K562 (cell line): ENCODE measurements at regions not wholly inside any gene's neighbourhood (a gene's known extent, or its start where the extent isn't known, plus 50 kb on each side); places are given as distances from the start of the nearest gene placed in this dataset.

Source experiments
- ATAC-seq: fragments of 200-7000 bp; cut with Tn5 transposase; 3 replicates; pipeline ENCODE4 v1.9.1; 2020; ENCODE audit warnings: moderate library complexity
- BruUV-seq: library from RNA; stranded (reverse); fragments of 400-500 nt; replicated peaks from 2 replicates; lab custom pipeline; 2021; lab: Mats Ljungman, UMichigan
- CTCF ChIA-PET: fragments of 300-600 bp; formaldehyde crosslinking; extraction: SDS; loops from one replicate; lab custom pipeline; 2021; ENCODE audit warnings: low intra/inter-chr PET ratio; lab: Yijun Ruan, JAX
- POLR2A ChIA-PET: fragments of 300-600, 350-650 bp; sonication (Branson Sonifier 250); formaldehyde crosslinking; extraction: SDS; loops from one replicate; lab custom pipeline; 2021; ENCODE audit warnings: antibody characterized with exemption, inconsistent platforms; lab: Yijun Ruan, JAX
- DNase-seq, 4 experiments: peaks; one replicate each; pipeline versions ENCODE4 v3.0.0 to v3.0.0-alpha.2; 2011 to 2018; ENCODE audit warnings: low spot score in 3 of 4, mixed read lengths in 3 of 4; ENCODE audit errors: extremely low read depth in 1 of 4
- FAIRE-seq: peaks from 2 replicates; lab custom pipeline; 2011; peaks lifted over from hg19 to GRCh38; lab: Jason Lieb, UNC
- H2AFZ ChIP-seq: 2 replicates; pipeline ENCODE4 v1.6.0; 2011; ENCODE audit warnings: low read depth, low read length, control low read depth, inconsistent platforms
- H3K27ac ChIP-seq: fragments of 200-600 bp; 3 replicates; pipeline ENCODE4 v1.8.0; 2011; ENCODE audit warnings: low read depth, mild to moderate bottlenecking, control low read depth, inconsistent platforms, low read length, moderate library complexity, mixed read lengths; ENCODE audit errors: extremely low read depth
- H3K27me3 ChIP-seq, 2 experiments: fragments of 300-600 bp in 1 of 2; 2 replicates in 1 of 2; 3 replicates in 1 of 2; pipeline versions ENCODE4 v1.6.0 to v1.8.0; 2011; ENCODE audit warnings: inconsistent platforms in 2 of 2, low read length in 2 of 2, mild to moderate bottlenecking in 1 of 2, mixed read lengths in 1 of 2, moderate library complexity in 1 of 2; ENCODE audit not compliant: control insufficient read depth in 2 of 2, insufficient read depth in 2 of 2
- H3K36me3 ChIP-seq: fragments of 300-600 bp; 3 replicates; pipeline ENCODE4 v1.8.0; 2011; ENCODE audit warnings: mild to moderate bottlenecking, low read length, inconsistent platforms; ENCODE audit not compliant: control insufficient read depth, insufficient read depth
- H3K4me1 ChIP-seq, 2 experiments: fragments of 200-600 bp in 1 of 2; replicated peaks in 1 of 2; 2 replicates in 1 of 2; 3 replicates in 1 of 2; pipeline versions ENCODE4 v1.5.1 to v1.8.0; 2011; ENCODE audit warnings: inconsistent platforms in 2 of 2, low read length in 2 of 2, mild to moderate bottlenecking in 1 of 2, mixed read lengths in 1 of 2, moderate library complexity in 1 of 2; ENCODE audit not compliant: control insufficient read depth in 2 of 2, insufficient read depth in 2 of 2
- H3K4me2 ChIP-seq: 2 replicates; pipeline ENCODE4 v1.6.1; 2011; ENCODE audit warnings: low read length, control low read depth, inconsistent platforms, mixed read lengths; ENCODE audit not compliant: insufficient read depth
- H3K4me3 ChIP-seq: fragments of 200-600 bp; sonication (generic), shearing (Covaris generic); 2 replicates; pipeline ENCODE4 v1.5.1; 2016; ENCODE audit warnings: control low read depth, inconsistent platforms
- H3K79me2 ChIP-seq: fragments of 200-600 bp; 3 replicates; pipeline ENCODE4 v1.8.0; 2011; ENCODE audit warnings: low read length, inconsistent platforms; ENCODE audit not compliant: control insufficient read depth, insufficient read depth
- H3K9ac ChIP-seq, 2 experiments: 2 replicates each; pipeline versions ENCODE4 v1.6.0 to v1.6.1; 2011; ENCODE audit warnings: low read depth in 2 of 2, low read length in 2 of 2, control low read depth in 1 of 2, inconsistent platforms in 1 of 2, mild to moderate bottlenecking in 1 of 2, mixed read lengths in 1 of 2; ENCODE audit not compliant: insufficient read depth in 1 of 2
- H3K9me1 ChIP-seq: one replicate; pipeline ENCODE4 v1.6.0; 2011; ENCODE audit warnings: inconsistent platforms, mild to moderate bottlenecking, low read length, moderate library complexity; ENCODE audit not compliant: control insufficient read depth, insufficient read depth
- H3K9me3 ChIP-seq: replicated peaks from 2 replicates; pipeline ENCODE4 v1.5.1; 2011; ENCODE audit warnings: low read depth, low read length, inconsistent platforms; ENCODE audit not compliant: control insufficient read depth, insufficient read depth
- H4K20me1 ChIP-seq: replicated peaks from 2 replicates; pipeline ENCODE4 v1.6.1; 2011; ENCODE audit warnings: low read length, inconsistent platforms, mixed read lengths; ENCODE audit not compliant: control insufficient read depth, insufficient read depth
- HIVEP1 ChIP-seq: fragments of 250-450 bp; sonication (Bioruptor Pico); IDR thresholded peaks from 2 replicates; pipeline ENCODE4 v1.4.0; 2020; ENCODE audit warnings: mild to moderate bottlenecking
- KLF16 ChIP-seq: IDR thresholded peaks from 2 replicates; pipeline ENCODE4 v1.6.1; 2016; ENCODE audit warnings: antibody characterized with exemption
- NFATC3 ChIP-seq: fragments of 450-650 bp; IDR thresholded peaks from 2 replicates; pipeline ENCODE4 v1.6.1; 2017; ENCODE audit warnings: mild to moderate bottlenecking
- POLR2H ChIP-seq: IDR thresholded peaks from 2 replicates; pipeline ENCODE4 v1.6.1; 2016; ENCODE audit warnings: missing genetic modification characterization, low read depth, mild to moderate bottlenecking, control low read depth, missing compliant biosample characterization, moderate library complexity
- SIN3B ChIP-seq: fragments of 450-650 bp; IDR thresholded peaks from 2 replicates; pipeline ENCODE4 v1.6.1; 2017; ENCODE audit warnings: low read depth, mild to moderate bottlenecking, moderate library complexity
- SMARCE1 ChIP-seq: fragments of 450-650 bp; IDR thresholded peaks from 2 replicates; pipeline ENCODE4 v1.7.1; 2016; ENCODE audit warnings: mild to moderate bottlenecking
- ZBED1 ChIP-seq: IDR thresholded peaks from 2 replicates; pipeline ENCODE4 v1.6.1; 2014
- WGBS: fragments of 100-300 bp; shearing (Covaris generic); methylation state at CpG from one replicate; pipeline ENCODE4 v1.1.6; 2016; ENCODE audit warnings: low coverage, mixed read lengths; ENCODE audit not compliant: insufficient coverage; ENCODE audit errors: missing lambda C conversion rate; 5-methylcytosine and 5-hydroxymethylcytosine counted together
- in situ Hi-C: fragments of 300-500 bp; cut with MboI; formaldehyde crosslinking; loops from 4 replicates; pipeline ENCODE4 v1.15.0; 2018; ENCODE audit warnings: inconsistent platforms, mixed read lengths
- intact Hi-C: fragments of 100-400 bp; cut with micrococcal nuclease; formaldehyde crosslinking; loops from 2 replicates; pipeline ENCODE4 v1.14.2; 2022
- TF ChIP-seq, protein P1 (sequence below): fragments of 200-600 bp; sonication (generic); IDR thresholded peaks from one replicate; pipeline ENCODE4 v1.6.1; 2012; ENCODE audit warnings: mild to moderate bottlenecking, low read depth, low read length, inconsistent platforms

DNA sequence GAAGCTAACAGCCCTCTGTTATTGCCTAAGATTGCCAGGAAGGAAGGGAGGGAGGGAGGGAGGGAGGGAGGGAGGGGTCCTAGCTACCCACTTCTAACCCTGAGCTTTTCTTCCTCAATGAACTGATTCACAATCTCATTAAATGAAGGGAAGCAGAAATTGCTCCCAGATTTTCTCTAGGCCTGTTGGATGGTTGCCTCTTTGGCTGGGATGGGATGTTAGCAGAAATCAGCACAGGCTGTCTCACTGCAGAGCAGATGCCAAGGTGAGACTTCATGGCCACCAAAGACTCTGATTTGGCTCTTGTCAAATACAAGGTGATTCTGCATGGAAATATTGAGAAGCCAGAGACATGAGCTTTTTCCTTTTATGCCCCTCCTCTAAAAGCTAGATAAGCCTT lies 578.6 kb downstream of the ACTL7B start:
- no peaks in the 10 kb centered on the region for H3K79me2 ChIP-seq
- no peaks in the 10 kb centered on the region for H3K27me3 ChIP-seq
- H3K9me1 ChIP-seq: no peaks in the 10 kb centered on the region
- no peak for DNase-seq
- no TSS peak for BruUV-seq
- FAIRE-seq: no peak
- in situ Hi-C loops: no loop called here
- TF ChIP-seq HIVEP1 (CRISPR knock-in tag): no peak
- no peak for TF ChIP-seq POLR2H
- no peak for TF ChIP-seq ZBED1
- TF ChIP-seq NFATC3: no peak
- no peak for TF ChIP-seq KLF16
- no peak for TF ChIP-seq SIN3B
- TF ChIP-seq SMARCE1: no peak
- POLR2A ChIA-PET: no interaction called here
- no peaks in the 10 kb centered on the region for H3K4me1 ChIP-seq
- no peaks in the 10 kb centered on the region for H3K36me3 ChIP-seq
- intact Hi-C loops: loop anchor here (10.0 kb wide), 1 partner anchor 362 kb away; no protein-coding TSS in a partner anchor
- no peaks in the 10 kb centered on the region for H3K9me3 ChIP-seq
- H3K4me2 ChIP-seq: no peak overlapping the region
- no peak overlapping the region for H3K4me3 ChIP-seq
- no peak overlapping the region for H2AFZ ChIP-seq
- H3K9ac ChIP-seq: no peak overlapping the region
- ATAC-seq: no peak
- CTCF ChIA-PET: no interaction called here
- no peaks in the 10 kb centered on the region for H4K20me1 ChIP-seq
- H3K27ac ChIP-seq: no peak overlapping the region

DNA sequence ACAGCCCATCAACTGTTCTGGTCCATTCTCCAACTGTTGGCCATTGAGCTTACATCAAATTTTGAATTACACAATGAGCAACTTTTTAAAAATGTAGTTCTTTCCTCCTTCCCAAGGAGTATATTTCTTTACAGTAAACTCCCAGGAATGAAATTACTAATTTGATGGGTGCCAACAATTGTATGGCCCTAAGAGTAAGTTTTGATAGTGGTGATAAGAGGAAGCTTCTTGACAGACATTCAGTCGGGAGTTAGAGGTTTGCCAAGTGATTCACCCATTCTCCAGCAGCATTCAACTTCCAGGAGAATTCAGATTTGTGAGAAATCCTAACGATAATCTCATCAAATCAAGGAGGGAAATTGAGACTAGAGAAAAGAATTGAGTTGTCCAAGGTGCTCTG lies 579.9 kb downstream of the ACTL7B start:
- H3K27ac ChIP-seq: no peak overlapping the region
- CTCF ChIA-PET: no interaction called here
- H3K36me3 ChIP-seq: no peaks in the 10 kb centered on the region
- no peaks in the 10 kb centered on the region for H3K9me1 ChIP-seq
- H3K4me3 ChIP-seq: no peak overlapping the region
- H3K9me3 ChIP-seq: no peaks in the 10 kb centered on the region
- no peak for FAIRE-seq
- POLR2A ChIA-PET: no interaction called here
- no peaks in the 10 kb centered on the region for H3K4me1 ChIP-seq
- no peak overlapping the region for H3K9ac ChIP-seq
- BruUV-seq: no TSS peak
- no peak overlapping the region for H2AFZ ChIP-seq
- WGBS: 0% methylated on average over 2 of the region's 2 CpGs
- no peaks in the 10 kb centered on the region for H3K27me3 ChIP-seq
- no peak overlapping the region for H3K4me2 ChIP-seq
- no peaks in the 10 kb centered on the region for H4K20me1 ChIP-seq
- DNase-seq: no peak
- ATAC-seq: no peak
- intact Hi-C loops: loop anchor here (10.0 kb wide), 1 partner anchor 361 kb away; no protein-coding TSS in a partner anchor
- H3K79me2 ChIP-seq: no peaks in the 10 kb centered on the region
- in situ Hi-C loops: no loop called here
- TF ChIP-seq, protein P1, sequence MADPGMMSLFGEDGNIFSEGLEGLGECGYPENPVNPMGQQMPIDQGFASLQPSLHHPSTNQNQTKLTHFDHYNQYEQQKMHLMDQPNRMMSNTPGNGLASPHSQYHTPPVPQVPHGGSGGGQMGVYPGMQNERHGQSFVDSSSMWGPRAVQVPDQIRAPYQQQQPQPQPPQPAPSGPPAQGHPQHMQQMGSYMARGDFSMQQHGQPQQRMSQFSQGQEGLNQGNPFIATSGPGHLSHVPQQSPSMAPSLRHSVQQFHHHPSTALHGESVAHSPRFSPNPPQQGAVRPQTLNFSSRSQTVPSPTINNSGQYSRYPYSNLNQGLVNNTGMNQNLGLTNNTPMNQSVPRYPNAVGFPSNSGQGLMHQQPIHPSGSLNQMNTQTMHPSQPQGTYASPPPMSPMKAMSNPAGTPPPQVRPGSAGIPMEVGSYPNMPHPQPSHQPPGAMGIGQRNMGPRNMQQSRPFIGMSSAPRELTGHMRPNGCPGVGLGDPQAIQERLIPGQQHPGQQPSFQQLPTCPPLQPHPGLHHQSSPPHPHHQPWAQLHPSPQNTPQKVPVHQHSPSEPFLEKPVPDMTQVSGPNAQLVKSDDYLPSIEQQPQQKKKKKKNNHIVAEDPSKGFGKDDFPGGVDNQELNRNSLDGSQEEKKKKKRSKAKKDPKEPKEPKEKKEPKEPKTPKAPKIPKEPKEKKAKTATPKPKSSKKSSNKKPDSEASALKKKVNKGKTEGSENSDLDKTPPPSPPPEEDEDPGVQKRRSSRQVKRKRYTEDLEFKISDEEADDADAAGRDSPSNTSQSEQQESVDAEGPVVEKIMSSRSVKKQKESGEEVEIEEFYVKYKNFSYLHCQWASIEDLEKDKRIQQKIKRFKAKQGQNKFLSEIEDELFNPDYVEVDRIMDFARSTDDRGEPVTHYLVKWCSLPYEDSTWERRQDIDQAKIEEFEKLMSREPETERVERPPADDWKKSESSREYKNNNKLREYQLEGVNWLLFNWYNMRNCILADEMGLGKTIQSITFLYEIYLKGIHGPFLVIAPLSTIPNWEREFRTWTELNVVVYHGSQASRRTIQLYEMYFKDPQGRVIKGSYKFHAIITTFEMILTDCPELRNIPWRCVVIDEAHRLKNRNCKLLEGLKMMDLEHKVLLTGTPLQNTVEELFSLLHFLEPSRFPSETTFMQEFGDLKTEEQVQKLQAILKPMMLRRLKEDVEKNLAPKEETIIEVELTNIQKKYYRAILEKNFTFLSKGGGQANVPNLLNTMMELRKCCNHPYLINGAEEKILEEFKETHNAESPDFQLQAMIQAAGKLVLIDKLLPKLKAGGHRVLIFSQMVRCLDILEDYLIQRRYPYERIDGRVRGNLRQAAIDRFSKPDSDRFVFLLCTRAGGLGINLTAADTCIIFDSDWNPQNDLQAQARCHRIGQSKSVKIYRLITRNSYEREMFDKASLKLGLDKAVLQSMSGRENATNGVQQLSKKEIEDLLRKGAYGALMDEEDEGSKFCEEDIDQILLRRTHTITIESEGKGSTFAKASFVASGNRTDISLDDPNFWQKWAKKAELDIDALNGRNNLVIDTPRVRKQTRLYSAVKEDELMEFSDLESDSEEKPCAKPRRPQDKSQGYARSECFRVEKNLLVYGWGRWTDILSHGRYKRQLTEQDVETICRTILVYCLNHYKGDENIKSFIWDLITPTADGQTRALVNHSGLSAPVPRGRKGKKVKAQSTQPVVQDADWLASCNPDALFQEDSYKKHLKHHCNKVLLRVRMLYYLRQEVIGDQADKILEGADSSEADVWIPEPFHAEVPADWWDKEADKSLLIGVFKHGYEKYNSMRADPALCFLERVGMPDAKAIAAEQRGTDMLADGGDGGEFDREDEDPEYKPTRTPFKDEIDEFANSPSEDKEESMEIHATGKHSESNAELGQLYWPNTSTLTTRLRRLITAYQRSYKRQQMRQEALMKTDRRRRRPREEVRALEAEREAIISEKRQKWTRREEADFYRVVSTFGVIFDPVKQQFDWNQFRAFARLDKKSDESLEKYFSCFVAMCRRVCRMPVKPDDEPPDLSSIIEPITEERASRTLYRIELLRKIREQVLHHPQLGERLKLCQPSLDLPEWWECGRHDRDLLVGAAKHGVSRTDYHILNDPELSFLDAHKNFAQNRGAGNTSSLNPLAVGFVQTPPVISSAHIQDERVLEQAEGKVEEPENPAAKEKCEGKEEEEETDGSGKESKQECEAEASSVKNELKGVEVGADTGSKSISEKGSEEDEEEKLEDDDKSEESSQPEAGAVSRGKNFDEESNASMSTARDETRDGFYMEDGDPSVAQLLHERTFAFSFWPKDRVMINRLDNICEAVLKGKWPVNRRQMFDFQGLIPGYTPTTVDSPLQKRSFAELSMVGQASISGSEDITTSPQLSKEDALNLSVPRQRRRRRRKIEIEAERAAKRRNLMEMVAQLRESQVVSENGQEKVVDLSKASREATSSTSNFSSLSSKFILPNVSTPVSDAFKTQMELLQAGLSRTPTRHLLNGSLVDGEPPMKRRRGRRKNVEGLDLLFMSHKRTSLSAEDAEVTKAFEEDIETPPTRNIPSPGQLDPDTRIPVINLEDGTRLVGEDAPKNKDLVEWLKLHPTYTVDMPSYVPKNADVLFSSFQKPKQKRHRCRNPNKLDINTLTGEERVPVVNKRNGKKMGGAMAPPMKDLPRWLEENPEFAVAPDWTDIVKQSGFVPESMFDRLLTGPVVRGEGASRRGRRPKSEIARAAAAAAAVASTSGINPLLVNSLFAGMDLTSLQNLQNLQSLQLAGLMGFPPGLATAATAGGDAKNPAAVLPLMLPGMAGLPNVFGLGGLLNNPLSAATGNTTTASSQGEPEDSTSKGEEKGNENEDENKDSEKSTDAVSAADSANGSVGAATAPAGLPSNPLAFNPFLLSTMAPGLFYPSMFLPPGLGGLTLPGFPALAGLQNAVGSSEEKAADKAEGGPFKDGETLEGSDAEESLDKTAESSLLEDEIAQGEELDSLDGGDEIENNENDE: no peak
